ENCODE measurements at regions not wholly inside any gene's neighbourhood (a gene's known extent, or its start where the extent isn't known, plus 50 kb on each side); places are given as distances from the start of the nearest gene placed in this dataset.

DNA sequence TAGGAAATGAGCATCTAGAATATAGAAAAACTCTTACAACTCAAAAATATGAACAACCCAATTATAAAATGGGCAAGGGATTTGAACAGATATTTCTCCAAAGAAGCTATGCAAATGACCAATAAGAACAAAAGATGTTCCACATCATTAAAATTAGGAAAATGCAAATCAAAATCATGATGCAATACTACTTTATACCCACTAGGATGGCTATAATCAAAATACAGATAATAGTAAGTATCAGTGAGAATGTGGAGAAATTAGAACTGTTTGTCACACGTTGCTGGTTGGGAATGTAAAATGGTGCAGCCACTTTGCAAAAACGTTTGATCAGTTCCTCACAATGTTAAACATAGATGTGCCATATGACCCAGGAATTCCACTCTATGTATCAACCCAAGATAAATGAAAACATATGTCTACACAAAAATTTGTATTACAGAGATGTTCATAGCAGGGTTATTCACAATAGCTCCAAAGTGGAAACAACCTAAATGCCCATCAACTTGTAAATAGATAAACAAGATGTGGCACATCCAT, 558.4 kb downstream of the SLC4A3 start:
- DNase-seq = no peak

- DNase-seq = no peak
Observed at GRCh38 chr2:220188031-220188430, 560.6 kb downstream of the SLC4A3 start.

DNA sequence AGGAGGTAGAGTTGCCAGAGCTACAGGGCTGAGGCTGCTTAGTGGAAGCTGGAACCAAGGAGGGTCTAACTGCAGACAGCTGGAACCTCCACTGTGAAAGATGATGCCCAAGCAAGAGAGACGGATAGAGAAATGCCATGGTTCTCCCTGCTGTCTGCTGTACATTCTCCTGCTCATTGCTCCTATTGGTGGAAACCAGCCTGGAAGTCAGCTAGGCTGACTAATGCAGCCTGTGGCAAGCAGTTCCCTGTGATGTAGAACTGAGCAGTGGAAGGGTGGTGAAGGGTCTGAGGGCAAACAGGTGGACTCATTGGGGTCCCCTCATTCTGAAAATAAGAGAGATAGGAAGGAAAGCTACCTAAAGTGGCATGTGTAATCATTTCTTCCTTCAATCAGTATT, 563.6 kb downstream of the SLC4A3 start:
- no peak for DNase-seq

DNA sequence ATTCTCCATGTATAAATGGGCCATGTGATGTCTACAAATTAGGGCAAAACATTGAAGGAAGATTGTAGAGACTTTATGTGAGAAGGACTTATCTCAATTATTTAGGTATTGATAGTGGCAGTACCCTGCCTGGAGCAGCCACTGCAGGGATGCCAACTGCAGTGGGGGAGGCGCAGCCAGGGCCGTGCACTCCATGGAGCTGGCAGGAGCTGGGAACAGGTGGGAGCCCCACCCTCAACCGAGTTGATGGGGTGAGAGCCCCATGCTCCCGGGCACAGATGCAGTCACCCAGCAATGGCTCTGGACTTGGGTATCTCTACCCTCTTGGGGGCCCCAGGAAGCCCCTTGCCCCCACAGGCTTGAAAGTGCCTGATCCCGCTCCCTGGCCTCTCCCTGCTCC, 564.3 kb downstream of the SLC4A3 start:
- DNase-seq = no peak

DNA sequence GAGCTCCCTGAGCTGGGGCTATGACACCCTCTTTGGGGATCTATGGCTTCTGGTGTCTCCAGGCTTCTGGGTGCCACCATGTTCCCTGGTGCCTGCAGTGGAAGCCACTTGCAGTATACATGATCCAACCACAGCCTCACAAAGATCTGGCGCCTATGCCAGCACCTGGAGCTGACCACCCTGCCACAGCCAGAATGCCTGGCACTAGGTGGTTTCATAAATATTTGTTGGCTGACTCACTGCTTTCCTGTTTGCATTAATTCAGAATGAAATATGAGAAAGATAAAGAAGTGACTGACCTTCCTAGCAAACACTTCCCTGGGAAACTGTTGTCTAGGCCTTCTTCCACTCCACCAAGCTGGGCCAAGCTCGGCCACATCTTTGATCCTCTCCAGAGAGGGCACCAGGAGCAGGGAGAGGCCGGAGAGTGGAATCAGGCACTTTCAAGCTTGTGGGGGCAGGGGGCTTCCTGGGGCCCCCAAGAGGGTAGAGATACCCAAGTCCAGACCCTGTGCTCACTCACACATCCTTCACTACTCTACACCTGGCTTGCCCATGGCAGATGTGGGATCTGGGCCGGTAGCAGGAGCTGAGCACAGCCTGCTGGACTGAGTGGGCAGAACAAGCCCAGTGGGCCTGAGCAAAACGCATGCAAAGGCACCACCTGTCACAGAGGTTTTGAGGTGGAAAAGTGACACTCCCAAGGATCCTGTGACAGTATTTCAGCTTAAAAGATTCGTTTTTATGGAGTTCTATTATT, 565.7 kb downstream of the SLC4A3 start:
- DNase-seq = no peak

DNA sequence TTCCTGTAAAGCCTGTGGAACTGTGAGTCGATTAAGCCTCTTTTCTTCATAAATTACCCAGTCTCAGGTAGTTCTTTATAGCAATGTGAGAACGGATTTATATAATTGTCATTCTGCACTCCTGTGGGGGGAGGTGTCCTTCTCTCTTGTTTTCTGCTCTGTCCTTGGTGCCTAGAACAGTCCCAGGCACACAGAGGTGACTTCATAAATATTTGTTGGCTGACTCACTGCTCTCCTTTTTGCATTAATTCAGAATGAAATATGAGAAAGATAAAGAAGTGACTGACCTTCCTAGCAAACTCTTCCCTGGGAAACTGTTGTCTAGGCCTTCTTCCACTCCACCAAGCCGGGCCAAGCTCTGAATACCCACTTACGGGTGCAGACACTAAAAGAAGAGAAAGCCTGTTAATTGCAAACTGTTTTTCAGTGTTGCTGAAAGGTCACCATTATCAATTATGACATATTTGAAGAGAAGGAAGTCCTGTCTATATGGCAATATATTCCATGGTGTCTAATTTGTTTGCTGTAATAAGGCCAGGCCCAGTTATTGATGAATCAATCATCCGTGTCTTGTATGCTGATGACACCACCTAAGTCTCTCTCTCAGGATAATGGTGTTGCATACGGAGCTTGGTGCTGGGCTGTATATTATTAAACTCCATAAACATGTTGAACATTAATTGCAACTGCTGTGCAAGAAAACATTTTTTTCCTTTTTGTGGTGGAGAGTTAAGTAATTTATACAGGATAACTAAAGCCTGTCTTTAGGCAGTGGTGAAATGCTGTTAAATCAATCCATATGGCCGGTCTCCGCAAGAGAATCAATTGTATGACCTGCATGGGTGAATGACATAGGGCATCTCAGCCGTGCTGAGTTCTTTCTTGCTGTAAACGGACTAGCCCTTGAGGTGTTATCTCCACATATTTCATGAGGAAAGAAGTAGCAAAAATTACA, 567.5 kb downstream of the SLC4A3 start:
- DNase-seq = no peak

GRCh38 chr2:220198896-220199295, 571.5 kb downstream of the SLC4A3 start:
- DNase-seq = no peak

- DNase-seq = no peak
Observed at GRCh38 chr2:220202066-220202465, 574.6 kb downstream of the SLC4A3 start.

GRCh38 chr2:220209093-220209492, 581.7 kb downstream of the SLC4A3 start:
- DNase-seq = no peak

DNA sequence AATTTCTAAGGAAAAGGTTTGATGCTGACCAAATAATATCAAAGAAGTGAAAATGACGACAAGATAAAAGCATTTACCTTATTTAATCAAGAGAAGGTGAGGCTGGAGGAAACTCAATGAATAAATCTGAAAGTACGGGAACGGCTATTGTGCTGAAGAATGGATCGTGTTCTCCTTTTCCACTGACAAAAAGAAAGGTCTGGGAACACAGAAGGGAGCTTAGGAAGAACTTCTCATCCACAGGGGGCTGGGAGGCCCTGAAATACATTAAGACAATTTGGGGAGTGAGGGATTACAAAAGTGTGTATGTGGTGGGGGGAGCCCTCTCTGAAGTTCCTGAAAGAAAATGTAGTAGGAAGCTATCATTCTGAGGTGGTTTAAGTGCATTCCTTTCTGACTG, 582.3 kb downstream of the SLC4A3 start:
- no peak for DNase-seq

- no peak for DNase-seq
Observed at GRCh38 chr2:220212296-220213080, 585.1 kb downstream of the SLC4A3 start.

- DNase-seq = no peak
Observed at GRCh38 chr2:220215785-220216184, 588.4 kb downstream of the SLC4A3 start.

- DNase-seq = no peak
Observed at GRCh38 chr2:220219371-220219770, 591.9 kb downstream of the SLC4A3 start.

DNA sequence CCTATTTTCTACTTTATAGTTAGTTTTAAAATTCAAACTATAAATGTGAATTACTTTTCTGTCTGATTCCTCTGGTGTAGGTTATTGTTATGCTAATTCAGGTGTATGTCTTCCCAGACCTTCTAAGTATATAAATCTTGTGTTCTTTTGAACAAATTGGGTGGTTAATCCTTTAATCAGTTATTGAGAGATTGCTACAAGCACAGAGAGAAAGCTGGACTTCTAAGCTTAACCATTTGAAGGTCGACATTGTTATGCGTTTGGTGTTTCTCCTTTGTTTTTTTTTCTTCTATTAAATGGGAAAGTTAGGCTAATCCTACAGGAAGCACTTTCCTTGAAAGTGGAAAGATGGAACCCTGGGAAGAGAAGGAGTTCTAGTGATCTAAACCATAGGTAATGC, 592.6 kb downstream of the SLC4A3 start:
- DNase-seq = no peak

DNA sequence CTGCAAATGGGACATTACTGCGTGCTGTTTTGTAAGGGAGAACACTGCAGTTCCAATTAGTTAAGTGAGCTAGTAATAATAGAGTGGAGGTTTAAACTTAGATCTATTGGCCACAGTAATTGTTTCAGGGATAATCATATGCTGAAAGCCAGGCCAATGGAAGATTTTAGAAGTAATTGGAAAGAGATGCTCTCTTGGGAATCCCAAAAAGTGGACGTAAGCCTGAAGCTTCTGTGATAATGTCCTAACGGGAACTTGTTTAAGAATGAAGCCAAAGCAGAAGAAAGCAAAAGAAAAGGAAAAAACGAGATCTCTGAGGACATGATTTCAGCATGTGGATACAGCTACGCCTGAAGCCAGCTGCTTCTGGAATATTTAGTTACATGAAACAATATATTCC, 594.6 kb downstream of the SLC4A3 start:
- no peak for DNase-seq

DNA sequence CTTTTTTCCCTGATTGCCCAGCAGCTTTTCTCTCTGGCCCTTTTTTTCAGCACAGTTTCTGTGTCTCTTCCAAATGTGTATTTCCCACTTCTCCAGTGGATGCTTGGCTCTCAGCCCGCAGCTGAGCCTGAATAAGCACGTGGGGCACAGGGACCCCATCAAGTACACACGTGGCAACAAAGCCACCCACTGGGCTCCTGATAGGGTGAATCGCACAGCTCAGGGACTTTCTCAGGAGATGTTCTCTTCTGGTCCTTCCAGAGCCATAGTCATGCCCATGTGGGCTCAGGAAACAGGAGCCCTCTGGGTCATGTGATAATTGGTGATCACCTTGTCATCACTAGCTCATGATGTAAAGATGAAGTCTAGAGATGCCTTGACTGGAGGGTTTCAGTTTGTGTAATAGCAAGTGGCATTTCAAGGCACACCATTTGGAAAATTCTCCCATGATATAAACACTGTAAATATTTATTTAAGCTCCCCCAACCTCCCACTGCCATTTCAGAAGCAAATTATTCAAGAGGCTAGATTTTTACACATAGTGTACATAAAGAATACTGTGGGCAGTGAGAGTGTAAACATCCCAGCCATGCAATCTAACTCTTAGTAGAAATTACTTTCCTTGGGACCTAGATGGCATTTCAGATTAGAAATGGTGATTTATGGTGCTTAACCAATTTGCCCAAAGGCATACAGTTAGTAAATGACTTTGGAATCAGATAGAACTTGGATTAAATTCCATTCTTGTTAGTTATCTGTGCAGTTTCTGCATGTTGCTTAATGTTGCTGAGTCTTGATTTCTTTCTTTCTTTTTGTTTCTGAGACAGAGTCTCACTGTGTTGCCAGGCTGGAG, 597.5 kb downstream of the SLC4A3 start:
- DNase-seq = no peak

GRCh38 chr2:220226076-220226475, 598.6 kb downstream of the SLC4A3 start:
- no peak for DNase-seq

DNA sequence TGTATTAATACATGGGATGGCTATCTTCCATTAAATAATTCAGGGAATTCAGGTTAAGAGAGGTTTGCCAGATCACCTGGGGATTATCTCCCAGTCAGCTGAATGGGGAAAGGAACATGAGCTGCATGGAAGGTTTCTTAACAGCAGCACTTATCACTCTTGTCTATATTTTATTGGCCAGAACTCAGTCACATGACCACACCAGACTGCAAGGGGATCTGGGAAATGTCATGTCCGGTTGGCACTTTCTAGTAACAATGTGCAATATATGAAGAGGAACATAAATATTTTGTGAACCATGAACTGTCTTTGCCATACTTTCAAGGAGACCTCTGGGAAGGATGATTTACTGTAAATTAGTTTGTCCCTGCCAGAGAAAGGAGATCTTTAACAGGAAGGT, 599.1 kb downstream of the SLC4A3 start:
- DNase-seq = no peak

- no peak for DNase-seq
Observed at GRCh38 chr2:220227266-220227920, 600.0 kb downstream of the SLC4A3 start.

- DNase-seq = peak; percentile 82
Observed at GRCh38 chr2:220228310-220229006, 601.0 kb downstream of the SLC4A3 start.

DNA sequence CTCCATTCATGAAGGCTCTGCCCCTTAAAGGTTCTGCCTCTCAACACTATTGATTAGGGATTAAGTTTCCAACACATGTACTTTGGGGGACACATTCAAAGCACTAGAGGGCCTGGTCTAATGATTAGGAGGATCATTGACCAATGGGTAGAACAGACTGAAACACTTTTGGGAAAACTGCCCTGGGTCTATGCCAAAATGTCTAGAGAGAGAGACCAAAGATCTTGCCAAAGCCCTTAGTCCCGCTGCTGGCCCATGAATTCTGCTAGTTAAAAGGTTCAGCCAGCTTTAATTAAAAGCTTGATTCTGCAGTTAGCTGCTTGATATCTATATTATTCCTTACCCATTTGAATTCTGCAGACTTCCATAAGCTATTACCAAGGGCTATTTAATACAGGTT, 613.2 kb downstream of the SLC4A3 start:
- DNase-seq = no peak
